ENCODE measurements at regions not wholly inside any gene's neighbourhood (a gene's known extent, or its start where the extent isn't known, plus 50 kb on each side); places are given as distances from the start of the nearest gene placed in this dataset.

DNA sequence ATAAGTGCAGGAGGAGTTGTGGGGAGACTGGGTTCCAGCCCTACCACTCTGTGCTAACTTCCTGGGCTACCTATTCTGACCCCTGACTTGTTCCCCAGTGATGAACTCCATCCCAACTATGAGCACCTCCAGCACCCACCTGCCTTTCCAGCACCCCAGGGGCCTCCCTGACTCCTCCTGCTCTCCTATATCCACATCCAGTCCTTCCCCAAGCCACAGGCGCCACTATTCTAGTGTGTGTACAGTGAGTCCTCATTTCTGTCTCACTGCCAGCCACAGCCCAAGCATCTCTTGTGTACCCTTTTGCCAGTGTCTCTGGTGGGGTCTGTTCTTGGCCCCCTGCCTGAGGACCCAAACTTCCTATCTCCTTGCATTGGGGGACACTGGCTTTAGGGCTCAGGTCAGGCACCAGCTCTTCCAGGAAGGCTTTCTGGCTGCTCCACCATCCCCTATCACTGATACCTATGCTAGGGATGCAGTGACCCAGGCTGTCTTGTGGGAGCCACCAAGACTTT, 145.2 kb downstream of the INHBB start:
- Histone ChIP-seq H3K4me1 (no peaks in the 10 kb centered on the region), H3K4me3 (no peak overlapping the region), H3K36me3 (no peaks in the 10 kb centered on the region), H3K9me3 (replicated peaks) (no peaks in the 10 kb centered on the region), H3K27me3 (ENCODE audit: low read depth) (peaks cover 39% of the 10 kb centered on the region), H3K27ac (replicated peaks) (no peak overlapping the region)
- intact Hi-C loops (cut with micrococcal nuclease): no loop called here
- TF ChIP-seq, protein P1, sequence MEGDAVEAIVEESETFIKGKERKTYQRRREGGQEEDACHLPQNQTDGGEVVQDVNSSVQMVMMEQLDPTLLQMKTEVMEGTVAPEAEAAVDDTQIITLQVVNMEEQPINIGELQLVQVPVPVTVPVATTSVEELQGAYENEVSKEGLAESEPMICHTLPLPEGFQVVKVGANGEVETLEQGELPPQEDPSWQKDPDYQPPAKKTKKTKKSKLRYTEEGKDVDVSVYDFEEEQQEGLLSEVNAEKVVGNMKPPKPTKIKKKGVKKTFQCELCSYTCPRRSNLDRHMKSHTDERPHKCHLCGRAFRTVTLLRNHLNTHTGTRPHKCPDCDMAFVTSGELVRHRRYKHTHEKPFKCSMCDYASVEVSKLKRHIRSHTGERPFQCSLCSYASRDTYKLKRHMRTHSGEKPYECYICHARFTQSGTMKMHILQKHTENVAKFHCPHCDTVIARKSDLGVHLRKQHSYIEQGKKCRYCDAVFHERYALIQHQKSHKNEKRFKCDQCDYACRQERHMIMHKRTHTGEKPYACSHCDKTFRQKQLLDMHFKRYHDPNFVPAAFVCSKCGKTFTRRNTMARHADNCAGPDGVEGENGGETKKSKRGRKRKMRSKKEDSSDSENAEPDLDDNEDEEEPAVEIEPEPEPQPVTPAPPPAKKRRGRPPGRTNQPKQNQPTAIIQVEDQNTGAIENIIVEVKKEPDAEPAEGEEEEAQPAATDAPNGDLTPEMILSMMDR (IDR thresholded peaks at IDR 0.05; ENCODE audit: borderline replicate concordance): no peak
- DNase-seq: no peak

DNA sequence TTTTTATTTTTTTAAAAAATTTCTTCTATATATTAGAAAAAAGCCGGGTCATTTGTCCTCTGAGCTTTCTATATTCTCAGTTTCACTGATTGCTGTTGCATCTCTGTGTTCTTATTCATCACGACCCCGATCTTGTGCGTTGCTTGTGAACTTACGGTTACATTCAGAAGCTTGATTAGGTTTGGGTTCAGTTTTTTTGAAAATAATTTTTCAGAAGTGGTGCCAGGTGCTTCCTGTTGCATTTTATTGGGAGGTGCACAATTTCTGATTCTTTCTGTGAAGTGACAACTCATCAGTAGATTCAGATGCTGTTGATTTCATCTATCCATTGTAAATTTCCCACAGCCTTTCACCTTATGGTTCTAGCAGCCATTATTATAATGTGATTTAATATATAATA, 147.3 kb downstream of the INHBB start:
- Histone ChIP-seq H3K36me3 (no peaks in the 10 kb centered on the region), H3K27me3 (ENCODE audit: low read depth) (peaks cover 23% of the 10 kb centered on the region), H3K4me1 (peaks cover 4% of the 10 kb centered on the region), H3K9me3 (replicated peaks) (no peaks in the 10 kb centered on the region), H3K27ac (replicated peaks) (no peak overlapping the region), H3K4me3 (no peak overlapping the region)
- no peak for DNase-seq
- intact Hi-C loops (cut with micrococcal nuclease): no loop called here
- TF ChIP-seq, protein P1 (IDR thresholded peaks at IDR 0.05; ENCODE audit: borderline replicate concordance): no peak

DNA sequence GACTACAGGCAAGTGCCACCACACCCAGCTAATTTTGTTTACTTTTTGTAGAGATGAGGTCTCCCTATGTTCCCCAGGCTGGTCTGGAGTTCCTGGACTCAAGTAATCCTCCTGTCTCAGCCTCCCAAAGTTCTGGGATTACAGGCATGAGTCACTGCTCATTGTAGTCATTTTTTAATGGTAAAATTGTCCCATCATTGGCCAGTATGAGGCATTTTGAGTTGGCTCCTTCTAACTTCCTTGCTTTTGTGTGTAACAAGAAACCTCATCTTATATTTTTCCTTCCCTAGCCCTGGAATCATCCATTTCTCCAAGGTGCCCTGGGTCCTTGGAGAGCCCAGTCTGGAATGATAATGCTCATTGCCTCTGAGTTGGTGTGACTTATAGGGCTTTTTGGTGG, 148.5 kb downstream of the INHBB start:
- Histone ChIP-seq H3K27ac (replicated peaks) (no peak overlapping the region), H3K36me3 (no peaks in the 10 kb centered on the region), H3K27me3 (ENCODE audit: low read depth) (peaks cover 12% of the 10 kb centered on the region), H3K4me3 (no peak overlapping the region), H3K9me3 (replicated peaks) (no peaks in the 10 kb centered on the region), H3K4me1 (peaks cover 4% of the 10 kb centered on the region)
- intact Hi-C loops (cut with micrococcal nuclease): no loop called here
- DNase-seq: no peak
- TF ChIP-seq, protein P1 (IDR thresholded peaks at IDR 0.05; ENCODE audit: borderline replicate concordance): no peak

DNA sequence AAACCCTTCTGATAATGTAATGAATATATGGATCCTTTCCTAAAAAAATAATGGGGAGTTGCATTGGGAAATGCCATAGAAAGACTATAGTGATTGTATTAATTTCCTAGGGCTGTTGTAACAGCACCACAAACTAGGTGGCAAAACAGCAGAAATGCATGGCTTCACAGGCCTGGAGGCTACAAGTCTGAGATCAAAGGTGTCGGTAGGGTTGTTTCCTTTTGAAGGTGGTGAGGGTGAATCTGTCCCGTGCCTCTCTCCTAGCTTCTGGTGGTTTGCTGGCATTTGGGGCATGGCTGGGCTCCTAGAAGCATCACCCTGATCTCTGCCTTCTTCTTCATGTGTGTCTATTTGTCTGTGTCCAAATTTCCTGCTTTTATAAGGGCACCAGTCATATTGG, 149.7 kb downstream of the INHBB start:
- Histone ChIP-seq H3K36me3 (no peaks in the 10 kb centered on the region), H3K4me3 (no peak overlapping the region), H3K9me3 (replicated peaks) (no peaks in the 10 kb centered on the region), H3K27me3 (ENCODE audit: low read depth) (peaks cover 5% of the 10 kb centered on the region), H3K4me1 (peaks cover 4% of the 10 kb centered on the region), H3K27ac (replicated peaks) (no peak overlapping the region)
- no peak for DNase-seq
- TF ChIP-seq, protein P1 (IDR thresholded peaks at IDR 0.05; ENCODE audit: borderline replicate concordance): no peak
- intact Hi-C loops (cut with micrococcal nuclease): no loop called here

DNA sequence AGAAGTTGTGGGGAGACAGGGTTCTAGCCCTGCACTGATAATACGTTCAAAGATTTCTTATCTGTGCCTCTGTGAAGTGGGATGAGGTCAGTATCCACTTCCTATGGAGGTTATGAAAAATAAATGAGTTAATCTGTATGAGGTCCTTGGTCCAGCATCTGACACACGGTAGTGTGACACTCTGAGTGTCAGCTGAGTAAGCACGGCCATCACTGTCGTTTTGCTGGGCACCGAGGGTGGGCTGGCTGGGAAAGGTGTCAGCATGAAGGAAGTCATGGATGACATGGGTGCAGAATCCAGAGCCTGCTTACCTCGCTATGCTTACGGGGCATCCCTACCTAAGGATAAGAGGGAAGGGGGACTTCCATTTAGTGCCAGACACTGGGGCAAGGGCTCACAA, 150.3 kb downstream of the INHBB start:
- TF ChIP-seq, protein P1 (IDR thresholded peaks at IDR 0.05; ENCODE audit: borderline replicate concordance): no peak
- peaks cover under 1% of the 10 kb centered on the region for H3K27me3 ChIP-seq (ENCODE audit: low read depth)
- intact Hi-C loops (cut with micrococcal nuclease): no loop called here
- no peak for DNase-seq
- H3K36me3 ChIP-seq: no peaks in the 10 kb centered on the region
- H3K4me3 ChIP-seq: no peak overlapping the region
- no peaks in the 10 kb centered on the region for H3K9me3 ChIP-seq (replicated peaks)
- peaks cover 4% of the 10 kb centered on the region for H3K4me1 ChIP-seq
- H3K27ac ChIP-seq (replicated peaks): no peak overlapping the region

All from left ventricle myocardium inferior (tissue), 1 donor.